Mesenchymal stem cell (in vitro differentiated cells and primary cell): ENCODE measurements at regions not wholly inside any gene's neighbourhood (a gene's known extent, or its start where the extent isn't known, plus 50 kb on each side); places are given as distances from the start of the nearest gene placed in this dataset.

Experiments used
- DNase-seq: peaks from one replicate; pipeline ENCODE4 v3.0.0-alpha.2; 2013
- H2AFZ ChIP-seq: one replicate; pipeline ENCODE4 v1.6.1; 2013; ENCODE audit warnings: low read depth, mild to moderate bottlenecking, control low read depth, inconsistent platforms, low read length, moderate library complexity
- H2AK5ac ChIP-seq: 2 replicates; pipeline ENCODE4 v1.6.1; 2013; ENCODE audit warnings: low read length, moderate library complexity, mild to moderate bottlenecking, inconsistent platforms; ENCODE audit not compliant: severe bottlenecking
- H2BK120ac ChIP-seq: one replicate; pipeline ENCODE4 v1.6.1; 2013; ENCODE audit warnings: low read depth, mild to moderate bottlenecking, inconsistent platforms, low read length, moderate library complexity
- H2BK12ac ChIP-seq, 2 experiments: one replicate each; pipeline ENCODE4 v1.6.1; 2013; ENCODE audit warnings: inconsistent platforms in 2 of 2, low read length in 2 of 2, mild to moderate bottlenecking in 2 of 2, moderate library complexity in 2 of 2, control low read depth in 1 of 2
- H2BK15ac ChIP-seq: one replicate; pipeline ENCODE4 v1.6.1; 2013; ENCODE audit warnings: mild to moderate bottlenecking, low read depth, inconsistent platforms; ENCODE audit not compliant: poor library complexity, severe bottlenecking
- H2BK5ac ChIP-seq: 2 replicates; pipeline ENCODE4 v1.6.1; 2013; ENCODE audit warnings: low read depth, mild to moderate bottlenecking, low read length, control low read depth, inconsistent platforms; ENCODE audit not compliant: poor library complexity, severe bottlenecking
- H3K14ac ChIP-seq, 2 experiments: one replicate each; pipeline ENCODE4 v1.6.1; 2013; ENCODE audit warnings: inconsistent platforms in 2 of 2, low read length in 2 of 2, control low read depth in 1 of 2, mild to moderate bottlenecking in 1 of 2, moderate library complexity in 1 of 2
- H3K18ac ChIP-seq, 2 experiments: one replicate each; pipeline ENCODE4 v1.6.1; 2013; ENCODE audit warnings: inconsistent platforms in 2 of 2, low read length in 2 of 2, control low read depth in 1 of 2, low read depth in 1 of 2, mild to moderate bottlenecking in 1 of 2
- H3K23ac ChIP-seq, 2 experiments: one replicate each; pipeline ENCODE4 v1.6.1; 2013; ENCODE audit warnings: inconsistent platforms in 2 of 2, low read length in 2 of 2, mild to moderate bottlenecking in 2 of 2, moderate library complexity in 2 of 2, control low read depth in 1 of 2
- H3K27ac ChIP-seq: 2 replicates; pipeline ENCODE4 v1.5.1; 2013; ENCODE audit warnings: mild to moderate bottlenecking, moderate library complexity, low read length, control low read depth, inconsistent platforms; ENCODE audit not compliant: poor library complexity, severe bottlenecking
- H3K27me3 ChIP-seq, 2 experiments: 2 replicates each; pipeline versions ENCODE4 v1.6.1 to v1.7.0; 2013; ENCODE audit warnings: low read length in 2 of 2, mild to moderate bottlenecking in 2 of 2, moderate library complexity in 2 of 2, control low read depth in 1 of 2, inconsistent platforms in 1 of 2; ENCODE audit not compliant: control insufficient read depth in 1 of 2, insufficient read depth in 1 of 2
- H3K36me3 ChIP-seq, 2 experiments: 2 replicates each; pipeline versions ENCODE4 v1.6.1 to v1.7.0; 2013; ENCODE audit warnings: low read length in 2 of 2, control low read depth in 1 of 2, inconsistent platforms in 1 of 2, low read depth in 1 of 2, mild to moderate bottlenecking in 1 of 2; ENCODE audit not compliant: insufficient read depth in 2 of 2, control insufficient read depth in 1 of 2
- H3K4ac ChIP-seq, 2 experiments: one replicate each; pipeline ENCODE4 v1.6.1; 2013; ENCODE audit warnings: inconsistent platforms in 2 of 2, low read length in 2 of 2, mild to moderate bottlenecking in 2 of 2, moderate library complexity in 2 of 2, control low read depth in 1 of 2, low read depth in 1 of 2
- H3K4me1 ChIP-seq: 2 replicates; pipeline ENCODE4 v1.6.1; 2013; ENCODE audit warnings: low read depth, low read length, control low read depth; ENCODE audit not compliant: control insufficient read depth, insufficient read depth
- H3K4me2 ChIP-seq: 2 replicates; pipeline ENCODE4 v1.6.1; 2013; ENCODE audit warnings: low read length, mild to moderate bottlenecking, inconsistent platforms; ENCODE audit not compliant: poor library complexity, severe bottlenecking
- H3K4me3 ChIP-seq, 2 experiments: 2 replicates each; pipeline versions ENCODE4 v1.5.1 to v1.7.0; 2013; ENCODE audit warnings: low read length in 2 of 2, mild to moderate bottlenecking in 2 of 2, control low read depth in 1 of 2, low read depth in 1 of 2; ENCODE audit not compliant: insufficient read depth in 1 of 2
- H3K79me1 ChIP-seq: replicated peaks from 2 replicates; pipeline ENCODE4 v1.6.1; 2013; ENCODE audit warnings: mild to moderate bottlenecking, control low read depth, low read length, inconsistent platforms; ENCODE audit not compliant: poor library complexity, severe bottlenecking
- H3K9ac ChIP-seq: 2 replicates; pipeline ENCODE4 v1.7.0; 2013; ENCODE audit warnings: mild to moderate bottlenecking, low read length, moderate library complexity
- H3K9me3 ChIP-seq: 2 replicates; pipeline ENCODE4 v1.7.0; 2013; ENCODE audit warnings: mild to moderate bottlenecking, low read length; ENCODE audit not compliant: control insufficient read depth
- H4K8ac ChIP-seq: one replicate; pipeline ENCODE4 v1.6.1; 2013; ENCODE audit warnings: inconsistent platforms, mild to moderate bottlenecking, low read length, moderate library complexity
- H4K91ac ChIP-seq: one replicate; pipeline ENCODE4 v1.6.1; 2013; ENCODE audit warnings: mild to moderate bottlenecking, low read length, inconsistent platforms
- WGBS: methylation state at CpG from one replicate; pipeline ENCODE4 v1.1.7; 2013; ENCODE audit warnings: mixed read lengths; 5-methylcytosine and 5-hydroxymethylcytosine counted together

DNA sequence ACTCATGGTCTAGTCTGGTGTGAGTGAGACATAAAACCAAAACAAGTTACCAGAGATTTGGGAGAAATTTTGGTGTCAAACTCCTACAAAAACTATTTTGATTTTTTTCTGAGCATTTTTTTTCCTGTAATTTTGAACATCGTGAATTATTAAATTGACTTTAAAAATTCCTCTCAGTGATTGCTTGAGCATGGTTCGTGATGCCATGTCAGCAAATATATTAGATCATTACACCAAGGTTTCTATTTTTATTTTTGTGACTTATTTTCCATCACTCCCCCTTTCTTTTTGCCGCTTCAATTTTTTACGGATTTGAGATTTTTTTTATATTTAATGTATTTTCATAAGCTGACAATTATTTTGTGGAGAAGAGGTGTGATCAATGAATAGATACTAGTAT is 613.9 kb upstream of the LRATD1 start:
- Histone ChIP-seq H2BK15ac (no peak overlapping the region), H3K27ac (no peak overlapping the region), H3K14ac (no peak overlapping the region), H3K9me3 (peaks cover 3% of the 10 kb centered on the region), H3K36me3 (no peaks in the 10 kb centered on the region), H3K4me1 (no peaks in the 10 kb centered on the region), H2BK5ac (no peak overlapping the region), H3K4me2 (no peak overlapping the region), H2BK12ac (no peak overlapping the region), H3K4ac (no peak overlapping the region), H4K8ac (no peak overlapping the region), H2AK5ac (no peak overlapping the region), H3K23ac (no peak overlapping the region), H3K4me3 (no peak overlapping the region), H4K91ac (no peak overlapping the region), H3K79me1 (no peaks in the 10 kb centered on the region), H2BK120ac (no peak overlapping the region), H3K18ac (no peak overlapping the region), H3K27me3 (no peaks in the 10 kb centered on the region), H3K9ac (no peak overlapping the region), H2AFZ (no peak overlapping the region)
- WGBS, result no CpG with 5 or more reads among the region's 4 CpGs
- no peak for DNase-seq

DNA sequence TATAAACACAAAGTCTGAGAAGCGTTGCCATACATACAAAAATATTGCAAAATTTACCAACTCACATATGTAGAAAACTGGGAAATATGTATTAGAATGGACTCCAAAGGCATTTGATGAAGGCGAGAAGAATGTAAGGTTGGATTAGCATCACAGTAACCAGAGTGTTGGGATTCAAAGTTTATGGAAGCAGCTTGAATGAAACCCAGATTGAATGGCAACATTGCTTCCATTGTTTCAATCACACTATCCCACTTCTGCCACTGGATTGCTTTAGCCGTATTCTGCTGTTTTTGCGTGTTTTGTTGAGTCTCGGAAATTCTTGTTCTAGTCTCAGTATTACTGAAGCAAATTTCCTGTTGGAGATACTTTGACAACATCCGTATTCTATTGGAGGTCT is 609.0 kb upstream of the LRATD1 start:
- no peak overlapping the region for H3K18ac ChIP-seq
- no peak overlapping the region for H2BK5ac ChIP-seq
- no peak overlapping the region for H2BK15ac ChIP-seq
- H2AK5ac ChIP-seq, result no peak overlapping the region
- no peak overlapping the region for H3K4ac ChIP-seq
- H3K4me3 ChIP-seq, result no peak overlapping the region
- no peak overlapping the region for H3K27ac ChIP-seq
- WGBS, result 83% methylated on average over 5 of the region's 6 CpGs
- no peaks in the 10 kb centered on the region for H3K27me3 ChIP-seq
- no peak overlapping the region for H3K4me2 ChIP-seq
- no peaks in the 10 kb centered on the region for H3K36me3 ChIP-seq
- no peak overlapping the region for H2BK120ac ChIP-seq
- H3K9ac ChIP-seq, result no peak overlapping the region
- peaks cover 3% of the 10 kb centered on the region for H3K9me3 ChIP-seq
- H2AFZ ChIP-seq, result no peak overlapping the region
- no peak overlapping the region for H2BK12ac ChIP-seq
- no peaks in the 10 kb centered on the region for H3K4me1 ChIP-seq
- no peak overlapping the region for H3K14ac ChIP-seq
- H4K91ac ChIP-seq, result no peak overlapping the region
- H3K79me1 ChIP-seq, result no peaks in the 10 kb centered on the region
- no peak for DNase-seq
- H3K23ac ChIP-seq, result no peak overlapping the region
- H4K8ac ChIP-seq, result no peak overlapping the region

DNA sequence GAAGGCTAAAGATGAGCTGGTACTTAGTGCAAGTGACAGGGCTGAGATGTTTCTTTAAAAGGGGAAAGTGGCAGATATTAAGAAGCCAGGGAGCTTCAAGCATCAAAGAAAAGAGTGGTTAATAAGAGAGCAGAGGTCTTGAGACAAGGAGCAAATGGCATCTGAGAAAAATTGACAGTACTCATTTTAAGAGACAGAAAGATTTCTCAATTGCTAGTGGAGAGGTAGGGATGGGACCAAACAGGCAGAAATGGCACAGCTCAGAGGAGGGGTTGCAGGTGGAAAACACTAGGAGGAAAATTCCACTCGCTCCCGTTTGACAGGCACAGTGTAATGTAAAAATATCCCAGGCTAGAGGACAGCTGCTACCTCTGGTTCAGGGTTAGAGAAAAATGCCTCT is 593.4 kb upstream of the LRATD1 start:
- WGBS, result 76% methylated on average over 2 of the region's 2 CpGs
- Histone ChIP-seq H3K9ac (no peak overlapping the region), H3K14ac (no peak overlapping the region), H3K27ac (no peak overlapping the region), H3K27me3 (no peaks in the 10 kb centered on the region), H4K91ac (no peak overlapping the region), H3K18ac (no peak overlapping the region), H3K9me3 (peaks cover 2% of the 10 kb centered on the region), H3K79me1 (no peaks in the 10 kb centered on the region), H3K4me2 (no peak overlapping the region), H3K4me3 (no peak overlapping the region), H2BK12ac (no peak overlapping the region), H3K23ac (no peak overlapping the region), H2AK5ac (no peak overlapping the region), H2BK5ac (no peak overlapping the region), H3K4ac (no peak overlapping the region), H3K36me3 (no peaks in the 10 kb centered on the region), H4K8ac (no peak overlapping the region), H2BK15ac (no peak overlapping the region), H3K4me1 (no peaks in the 10 kb centered on the region), H2AFZ (no peak overlapping the region), H2BK120ac (no peak overlapping the region)
- DNase-seq, result no peak

DNA sequence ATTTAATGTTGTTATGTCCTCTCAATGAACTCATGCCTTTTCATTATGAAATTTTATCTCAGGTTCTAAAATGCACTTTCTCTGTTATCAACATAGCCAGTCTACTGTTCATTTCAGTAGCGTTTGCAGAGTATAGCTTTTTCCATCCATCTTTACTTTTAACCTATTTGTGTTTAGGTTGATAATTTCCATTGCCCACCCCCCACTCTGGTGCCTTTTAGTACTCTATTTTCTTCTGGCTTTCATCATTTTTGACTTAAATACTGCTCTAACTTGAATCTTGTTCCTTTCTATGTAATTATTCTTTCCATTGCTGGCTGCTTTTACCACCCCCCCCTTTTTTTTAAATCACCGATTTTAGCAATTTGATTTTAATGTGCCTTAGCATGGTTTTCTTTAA is 585.0 kb upstream of the LRATD1 start:
- Histone ChIP-seq H4K91ac (no peak overlapping the region), H3K79me1 (no peaks in the 10 kb centered on the region), H2AFZ (no peak overlapping the region), H3K4ac (no peak overlapping the region), H3K27me3 (no peaks in the 10 kb centered on the region), H3K14ac (no peak overlapping the region), H3K18ac (no peak overlapping the region), H2BK15ac (no peak overlapping the region), H2BK120ac (no peak overlapping the region), H2BK12ac (no peak overlapping the region), H3K27ac (no peak overlapping the region), H2BK5ac (no peak overlapping the region), H3K23ac (no peak overlapping the region), H3K36me3 (no peaks in the 10 kb centered on the region), H4K8ac (no peak overlapping the region), H3K4me2 (no peak overlapping the region), H2AK5ac (no peak overlapping the region), H3K4me3 (no peak overlapping the region), H3K9me3 (no peaks in the 10 kb centered on the region), H3K9ac (no peak overlapping the region), H3K4me1 (no peaks in the 10 kb centered on the region)
- WGBS, result 88% methylated on average over 1 of the region's 2 CpGs
- no peak for DNase-seq
